Neuronal stem cell (in vitro differentiated cells): ENCODE measurements at regions not wholly inside any gene's neighbourhood (a gene's known extent, or its start where the extent isn't known, plus 50 kb on each side); places are given as distances from the start of the nearest gene placed in this dataset.

Source experiments
- DNase-seq: peaks from one replicate; pipeline ENCODE4 v3.0.0-alpha.2; 2013; ENCODE audit warnings: low spot score
- H2AFZ ChIP-seq: one replicate; pipeline ENCODE4 v1.6.1; 2013; ENCODE audit warnings: mild to moderate bottlenecking, low read length, inconsistent platforms
- H2AK5ac ChIP-seq: 2 replicates; pipeline ENCODE4 v1.6.1; 2013; ENCODE audit warnings: low read depth, mild to moderate bottlenecking, inconsistent platforms, low read length, moderate library complexity, mixed read lengths
- H2BK120ac ChIP-seq: 2 replicates; pipeline ENCODE4 v1.6.1; 2013; ENCODE audit warnings: low read depth, mild to moderate bottlenecking, inconsistent platforms, low read length, moderate library complexity, mixed read lengths
- H2BK12ac ChIP-seq: one replicate; pipeline ENCODE4 v1.6.1; 2013; ENCODE audit warnings: low read length, inconsistent platforms
- H2BK15ac ChIP-seq: 2 replicates; pipeline ENCODE4 v1.6.1; 2013; ENCODE audit warnings: mild to moderate bottlenecking, low read length, inconsistent platforms, mixed read lengths
- H2BK5ac ChIP-seq: one replicate; pipeline ENCODE4 v1.6.1; 2013; ENCODE audit warnings: inconsistent platforms, mild to moderate bottlenecking, low read length, moderate library complexity
- H3K14ac ChIP-seq: one replicate; pipeline ENCODE4 v1.6.1; 2013; ENCODE audit warnings: low read length, inconsistent platforms
- H3K18ac ChIP-seq: 2 replicates; pipeline ENCODE4 v1.6.1; 2013; ENCODE audit warnings: low read length, inconsistent platforms
- H3K23ac ChIP-seq: 2 replicates; pipeline ENCODE4 v1.6.1; 2013; ENCODE audit warnings: low read depth, mild to moderate bottlenecking, mixed read lengths, low read length, inconsistent platforms; ENCODE audit not compliant: poor library complexity
- H3K27ac ChIP-seq: replicated peaks from 3 replicates; pipeline ENCODE4 v1.5.1; 2013; ENCODE audit warnings: low read length, inconsistent platforms
- H3K27me3 ChIP-seq, 3 experiments: 2 replicates each; pipeline ENCODE4 v1.6.1; 2013; ENCODE audit warnings: low read length in 3 of 3, mild to moderate bottlenecking in 2 of 3, inconsistent platforms in 1 of 3, low read depth in 1 of 3, mixed read lengths in 1 of 3, moderate library complexity in 1 of 3; ENCODE audit not compliant: control insufficient read depth in 3 of 3, insufficient read depth in 3 of 3
- H3K36me3 ChIP-seq, 2 donors: replicated peaks in 1 of 2; 2 replicates each; pipeline ENCODE4 v1.6.1; 2013; ENCODE audit warnings: low read length in 2 of 2; ENCODE audit not compliant: control insufficient read depth in 2 of 2, insufficient read depth in 2 of 2
- H3K4ac ChIP-seq: 2 replicates; pipeline ENCODE4 v1.6.1; 2013; ENCODE audit warnings: inconsistent platforms, mild to moderate bottlenecking, low read length, moderate library complexity
- H3K4me1 ChIP-seq, 2 donors: 1 replicate in 1 of 2; 2 replicates in 1 of 2; pipeline ENCODE4 v1.6.1; 2013; ENCODE audit warnings: low read length in 2 of 2, low read depth in 1 of 2; ENCODE audit not compliant: control insufficient read depth in 2 of 2, insufficient read depth in 1 of 2
- H3K4me2 ChIP-seq: one replicate; pipeline ENCODE4 v1.6.1; 2013; ENCODE audit warnings: mild to moderate bottlenecking, low read length, inconsistent platforms; ENCODE audit not compliant: insufficient read depth, poor library complexity, severe bottlenecking
- H3K4me3 ChIP-seq, 2 donors: 2 replicates each; pipeline ENCODE4 v1.5.1; 2013; ENCODE audit warnings: low read length in 2 of 2, mild to moderate bottlenecking in 2 of 2, inconsistent platforms in 1 of 2, moderate library complexity in 1 of 2
- H3K79me1 ChIP-seq: one replicate; pipeline ENCODE4 v1.6.1; 2013; ENCODE audit warnings: low read depth, mild to moderate bottlenecking, inconsistent platforms, low read length, moderate library complexity
- H3K9ac ChIP-seq: one replicate; pipeline ENCODE4 v1.6.1; 2013; ENCODE audit warnings: mild to moderate bottlenecking, low read depth, low read length, inconsistent platforms; ENCODE audit not compliant: poor library complexity
- H3K9me3 ChIP-seq, 2 donors: replicated peaks in 1 of 2; 2 replicates each; pipeline versions ENCODE3 to v1.6.1; 2013; ENCODE audit warnings: low read length in 2 of 2, mild to moderate bottlenecking in 2 of 2, inconsistent platforms in 1 of 2, low read depth in 1 of 2, mixed read lengths in 1 of 2, moderate library complexity in 1 of 2; ENCODE audit not compliant: control insufficient read depth in 2 of 2, insufficient read depth in 1 of 2
- H4K8ac ChIP-seq: one replicate; pipeline ENCODE4 v1.6.1; 2013; ENCODE audit warnings: low read depth, mild to moderate bottlenecking, inconsistent platforms, low read length, moderate library complexity
- H4K91ac ChIP-seq: one replicate; pipeline ENCODE4 v1.6.1; 2013; ENCODE audit warnings: low read length, low read depth, mild to moderate bottlenecking, inconsistent platforms; ENCODE audit not compliant: poor library complexity
- WGBS, 2 donors: extraction: QIAGEN DNeasy Blood & Tissue Kit; methylation state at CpG; one replicate each; pipeline ENCODE4 v1.1.7; 2013; ENCODE audit warnings: missing lambda C conversion rate in 2 of 2, mixed read lengths in 1 of 2; ENCODE audit not compliant: insufficient read length in 2 of 2, insufficient replicate concordance in 1 of 2; ENCODE audit errors: extremely low coverage in 2 of 2; 5-methylcytosine and 5-hydroxymethylcytosine counted together

GRCh38 chr14:40393143-40393542 lies 960.9 kb upstream of the FBXO33 start:
- Histone ChIP-seq H2BK120ac (no peak overlapping the region), H2BK12ac (no peak overlapping the region), H3K27me3 (no peaks in the 10 kb centered on the region), H2BK15ac (no peak overlapping the region), H4K91ac (no peak overlapping the region), H2BK5ac (no peak overlapping the region), H3K14ac (no peak overlapping the region), H3K4ac (no peak overlapping the region), H2AK5ac (no peak overlapping the region), H3K23ac (no peak overlapping the region), H3K9ac (no peak overlapping the region), H3K9me3 (no peaks in the 10 kb centered on the region), H3K79me1 (no peaks in the 10 kb centered on the region), H3K18ac (no peak overlapping the region), H3K4me2 (no peak overlapping the region), H3K4me1 (no peaks in the 10 kb centered on the region), H3K27ac (no peak overlapping the region), H2AFZ (no peak overlapping the region), H3K36me3 (no peaks in the 10 kb centered on the region), H3K4me3 (no peak overlapping the region), H4K8ac (no peak overlapping the region)
- DNase-seq, result no peak

- Histone ChIP-seq H2BK5ac (no peak overlapping the region), H4K8ac (no peak overlapping the region), H3K79me1 (no peaks in the 10 kb centered on the region), H3K9me3 (no peaks in the 10 kb centered on the region), H2AFZ (no peak overlapping the region), H3K9ac (no peak overlapping the region), H4K91ac (no peak overlapping the region), H2BK15ac (no peak overlapping the region), H3K27ac (no peak overlapping the region), H3K4me2 (no peak overlapping the region), H2BK12ac (no peak overlapping the region), H3K4ac (no peak overlapping the region), H3K18ac (no peak overlapping the region), H3K4me1 (no peaks in the 10 kb centered on the region), H3K23ac (no peak overlapping the region), H3K36me3 (no peaks in the 10 kb centered on the region), H2BK120ac (no peak overlapping the region), H3K27me3 (no peaks in the 10 kb centered on the region), H3K4me3 (no peak overlapping the region), H3K14ac (no peak overlapping the region), H2AK5ac (no peak overlapping the region)
- no CpG with 5 or more reads among the region's 1 CpG for WGBS, 2 donors
- DNase-seq, result no peak
Observed at GRCh38 chr14:40386433-40386832, 954.2 kb upstream of the FBXO33 start.

- no peak overlapping the region for H4K8ac ChIP-seq
- WGBS, 2 donors, result no CpG with 5 or more reads among the region's 10 CpGs
- H3K36me3 ChIP-seq, result no peaks in the 10 kb centered on the region
- no peak overlapping the region for H3K9ac ChIP-seq
- no peak overlapping the region for H4K91ac ChIP-seq
- no peak overlapping the region for H2BK12ac ChIP-seq
- no peaks in the 10 kb centered on the region for H3K9me3 ChIP-seq
- no peak overlapping the region for H3K4ac ChIP-seq
- peaks cover 0 to 2% of the 10 kb centered on the region in 2 donors for H3K4me1 ChIP-seq
- no peak overlapping the region for H3K23ac ChIP-seq
- H3K4me3 ChIP-seq, result no peak overlapping the region
- no peak overlapping the region for H2AFZ ChIP-seq
- H2AK5ac ChIP-seq, result no peak overlapping the region
- no peak overlapping the region for H3K4me2 ChIP-seq
- H2BK120ac ChIP-seq, result no peak overlapping the region
- H3K79me1 ChIP-seq, result no peaks in the 10 kb centered on the region
- H3K18ac ChIP-seq, result no peak overlapping the region
- no peak overlapping the region for H2BK5ac ChIP-seq
- no peak overlapping the region for H3K14ac ChIP-seq
- H2BK15ac ChIP-seq, result no peak overlapping the region
- no peak overlapping the region for H3K27ac ChIP-seq
- no peak for DNase-seq
- no peaks in the 10 kb centered on the region for H3K27me3 ChIP-seq
Observed at GRCh38 chr14:40374221-40374620, 942.0 kb upstream of the FBXO33 start.

GRCh38 chr14:40371011-40371410 lies 938.8 kb upstream of the FBXO33 start:
- Histone ChIP-seq H2BK12ac (no peak overlapping the region), H2AFZ (no peak overlapping the region), H3K27ac (no peak overlapping the region), H3K23ac (no peak overlapping the region), H2BK5ac (no peak overlapping the region), H3K4me3 (no peak overlapping the region), H3K9me3 (peaks cover 0 to 5% of the 10 kb centered on the region in 2 donors), H3K4me1 (peaks cover 0 to 2% of the 10 kb centered on the region in 2 donors), H3K18ac (no peak overlapping the region), H3K9ac (no peak overlapping the region), H3K14ac (no peak overlapping the region), H3K4ac (no peak overlapping the region), H4K91ac (no peak overlapping the region), H3K27me3 (no peaks in the 10 kb centered on the region), H4K8ac (no peak overlapping the region), H3K4me2 (no peak overlapping the region), H3K79me1 (no peaks in the 10 kb centered on the region), H3K36me3 (no peaks in the 10 kb centered on the region), H2BK120ac (no peak overlapping the region), H2AK5ac (no peak overlapping the region), H2BK15ac (no peak overlapping the region)
- WGBS, 2 donors, result no CpG with 5 or more reads among the region's 2 CpGs
- no peak for DNase-seq
